Right lobe of liver (tissue), 6 donors: ENCODE measurements at regions not wholly inside any gene's neighbourhood (a gene's known extent, or its start where the extent isn't known, plus 50 kb on each side); places are given as distances from the start of the nearest gene placed in this dataset.

Source experiments
- ATAC-seq, 4 donors: fragments of 200-7000 bp; cut with Tn5 transposase; one replicate each; pipeline ENCODE4 v1.9.1; 2020; ENCODE audit warnings: mild to moderate bottlenecking in 4 of 4, moderate library complexity in 4 of 4
- DNase-seq, 3 donors: peaks; one replicate each; pipeline ENCODE4 v3.0.0-alpha.2; 2020
- H3K27ac ChIP-seq, 3 donors: fragments of 200-600 bp; one replicate each; pipeline ENCODE4 v1.8.0; 2022
- H3K27me3 ChIP-seq, 2 donors: fragments of 200-600 bp; one replicate each; pipeline ENCODE4 v1.8.0; 2022
- H3K36me3 ChIP-seq, 4 donors: fragments of 200-600 bp; sonication (generic) in 1 of 4; one replicate each; pipeline versions ENCODE4 v1.5.1 to v1.8.0; 2017 to 2022; ENCODE audit warnings: control low read depth in 1 of 4
- H3K4me1 ChIP-seq, 4 donors: fragments of 200-600 bp; sonication (generic) in 1 of 4; one replicate each; pipeline versions ENCODE4 v1.5.1 to v1.8.0; 2017 to 2022; ENCODE audit warnings: control low read depth in 1 of 4
- H3K4me3 ChIP-seq, 3 donors: fragments of 200-600 bp; one replicate each; pipeline ENCODE4 v1.8.0; 2022
- H3K9me3 ChIP-seq, 4 donors: fragments of 200-600 bp; sonication (generic) in 1 of 4; one replicate each; pipeline versions ENCODE4 v1.5.1 to v1.8.0; 2017 to 2022; ENCODE audit warnings: control low read depth in 1 of 4
- CTCF ChIP-seq, 4 donors: fragments of 200-600 bp in 3 of 4; fragments of 450-650 bp in 1 of 4; IDR thresholded peaks; one replicate each; pipeline versions ENCODE4 v1.5.1 to v1.8.0; 2016 to 2022; ENCODE audit warnings: antibody characterized with exemption in 4 of 4, mild to moderate bottlenecking in 2 of 4
- POLR2A ChIP-seq: fragments of 450-650 bp; IDR thresholded peaks from one replicate; pipeline ENCODE4 v1.6.1; 2017; ENCODE audit warnings: antibody characterized with exemption, mild to moderate bottlenecking
- WGBS: methylation state at CpG from one replicate; pipeline ENCODE4 v1.1.6; 2018; ENCODE audit warnings: low coverage, low lambda C conversion rate; ENCODE audit not compliant: insufficient coverage; ENCODE audit errors: missing lambda C conversion rate; 5-methylcytosine and 5-hydroxymethylcytosine counted together
- intact Hi-C, 2 donors: fragments of 100-400 bp; cut with DNase I; formaldehyde crosslinking; loops; one replicate each; pipeline versions ENCODE4 v1.11.2 to v1.14.1; 2022
- donor health status: DM: no; HTN: yes; CAD: no.
- donor health status: DM: no; HTN: no; CAD: no.
- donor health status: DM: no; HTN: no; CAD: no.
- donor health status: DM: no; HTN: yes; CAD: no.
- donor health status: DM: no; HTN: yes; CAD: no.

- DNase-seq (no peak), ATAC-seq (no peak)
- 19% methylated on average over 2 of the region's 2 CpGs for WGBS
Observed at GRCh38 chr13:22665506-22665905, 515.3 kb upstream of the SGCG start.

GRCh38 chr13:22690756-22691155 lies 490.0 kb upstream of the SGCG start:
- H3K4me3 ChIP-seq = no peak overlapping the region
- 72% methylated on average over 8 of the region's 8 CpGs for WGBS
- H3K36me3 ChIP-seq = no peaks in the 10 kb centered on the region
- H3K9me3 ChIP-seq = no peaks in the 10 kb centered on the region
- H3K4me1 ChIP-seq = no peaks in the 10 kb centered on the region
- no peak overlapping the region for H3K27ac ChIP-seq
- no peak for TF ChIP-seq POLR2A
- TF ChIP-seq CTCF (IDR thresholded peaks at IDR 0.05) = no peak
- DNase-seq = no peak
- H3K27me3 ChIP-seq = no peaks in the 10 kb centered on the region
- intact Hi-C loops = no loop called here
- no peak for ATAC-seq

More at GRCh38 chr13:22665506-22665905, 515.3 kb upstream of the SGCG start:
- no peak overlapping the region for H3K27ac ChIP-seq
- H3K4me3 ChIP-seq = no peak overlapping the region
- intact Hi-C loops = no loop called here
- H3K9me3 ChIP-seq = no peaks in the 10 kb centered on the region
- H3K4me1 ChIP-seq = no peaks in the 10 kb centered on the region
- H3K27me3 ChIP-seq = no peaks in the 10 kb centered on the region
- no peaks in the 10 kb centered on the region for H3K36me3 ChIP-seq
- no peak for TF ChIP-seq CTCF (IDR thresholded peaks at IDR 0.05)

- no peaks in the 10 kb centered on the region for H3K4me1 ChIP-seq
- H3K4me3 ChIP-seq = no peak overlapping the region
- DNase-seq (no peak), ATAC-seq (no peak)
- H3K36me3 ChIP-seq = no peaks in the 10 kb centered on the region
- H3K27ac ChIP-seq = no peak overlapping the region
- H3K27me3 ChIP-seq = no peaks in the 10 kb centered on the region
- intact Hi-C loops = no loop called here
- H3K9me3 ChIP-seq = no peaks in the 10 kb centered on the region
- TF ChIP-seq CTCF (IDR thresholded peaks at IDR 0.05) (no peak), POLR2A (no peak)
Observed at GRCh38 chr13:22693691-22694090, 487.1 kb upstream of the SGCG start.

GRCh38 chr13:22696433-22696832 lies 484.3 kb upstream of the SGCG start:
- Histone ChIP-seq H3K27ac (no peak overlapping the region), H3K4me3 (no peak overlapping the region), H3K4me1 (no peaks in the 10 kb centered on the region), H3K27me3 (no peaks in the 10 kb centered on the region), H3K9me3 (no peaks in the 10 kb centered on the region), H3K36me3 (no peaks in the 10 kb centered on the region)
- intact Hi-C loops = no loop called here
- ATAC-seq (no peak), DNase-seq (no peak)
- WGBS = 78% methylated on average over 17 of the region's 41 CpGs
- no peak for TF ChIP-seq CTCF (IDR thresholded peaks at IDR 0.05)
- TF ChIP-seq POLR2A = no peak

GRCh38 chr13:22698467-22698866 lies 482.3 kb upstream of the SGCG start:
- Histone ChIP-seq H3K9me3 (no peaks in the 10 kb centered on the region), H3K4me3 (no peak overlapping the region), H3K27ac (no peak overlapping the region), H3K27me3 (no peaks in the 10 kb centered on the region), H3K4me1 (no peaks in the 10 kb centered on the region), H3K36me3 (no peaks in the 10 kb centered on the region)
- 52% methylated on average over 2 of the region's 2 CpGs for WGBS
- DNase-seq (no peak), ATAC-seq (no peak)
- no peak for TF ChIP-seq CTCF (IDR thresholded peaks at IDR 0.05)
- TF ChIP-seq POLR2A = no peak
- intact Hi-C loops = no loop called here
